HL-60 (cell line): ENCODE measurements at regions not wholly inside any gene's neighbourhood (a gene's known extent, or its start where the extent isn't known, plus 50 kb on each side); places are given as distances from the start of the nearest gene placed in this dataset.

ENCODE experiments used
- DNase-seq, 2 experiments: peaks; one replicate each; pipeline ENCODE4 v3.0.0-alpha.2; 2010 to 2020; ENCODE audit warnings: low read depth in 1 of 2, low spot score in 1 of 2
- H3K27ac ChIP-seq: fragments of 250-450 bp; sonication (Bioruptor Pico); replicated peaks from 2 replicates; pipeline ENCODE4 v1.5.1; 2020; ENCODE audit warnings: mild to moderate bottlenecking, moderate library complexity
- H3K27me3 ChIP-seq: fragments of 250-450 bp; sonication (Bioruptor Pico); 2 replicates; pipeline ENCODE4 v1.5.1; 2021; ENCODE audit warnings: mild to moderate bottlenecking, moderate library complexity; ENCODE audit not compliant: insufficient read depth, poor library complexity, severe bottlenecking
- H3K4me3 ChIP-seq: replicated peaks from 2 replicates; pipeline ENCODE4 v1.5.1; 2011; ENCODE audit warnings: mild to moderate bottlenecking, control low read depth, low read length; ENCODE audit not compliant: insufficient read depth
- CTCF ChIP-seq: IDR thresholded peaks from one replicate; pipeline ENCODE4 v1.5.1; 2011; ENCODE audit warnings: low read length, control low read depth, inconsistent platforms; ENCODE audit not compliant: insufficient read depth
- GABPA ChIP-seq: IDR thresholded peaks from 2 replicates; pipeline ENCODE4 v1.6.1; 2012; ENCODE audit warnings: low read depth
- POLR2AphosphoS5 ChIP-seq: IDR thresholded peaks from 2 replicates; pipeline ENCODE4 v1.6.1; 2012; ENCODE audit warnings: low read depth
- REST ChIP-seq: IDR thresholded peaks from 2 replicates; pipeline ENCODE4 v1.6.1; 2012; ENCODE audit warnings: low read depth; ENCODE audit not compliant: insufficient replicate concordance
- SPI1 ChIP-seq: IDR thresholded peaks from 2 replicates; pipeline ENCODE4 v1.6.1; 2012; ENCODE audit warnings: low read depth, mild to moderate bottlenecking, borderline replicate concordance

GRCh38 chr14:78071016-78071549 is 99.1 kb upstream of the NRXN3 start:
- Histone ChIP-seq H3K27ac (no peak overlapping the region), H3K4me3 (no peak overlapping the region), H3K27me3 (no peaks in the 10 kb centered on the region)
- TF ChIP-seq REST (no peak), CTCF (no peak), SPI1 (no peak), GABPA (no peak), POLR2AphosphoS5 (no peak)
- no peak for DNase-seq

GRCh38 chr14:78073028-78073427 is 97.1 kb upstream of the NRXN3 start:
- Histone ChIP-seq H3K4me3 (no peak overlapping the region), H3K27me3 (no peaks in the 10 kb centered on the region), H3K27ac (no peak overlapping the region)
- no peak for TF ChIP-seq SPI1
- no peak for TF ChIP-seq GABPA
- TF ChIP-seq POLR2AphosphoS5: no peak
- no peak for TF ChIP-seq CTCF
- TF ChIP-seq REST: no peak
- DNase-seq: no peak

- no peaks in the 10 kb centered on the region for H3K27me3 ChIP-seq
- DNase-seq: no peak
- H3K4me3 ChIP-seq: no peak overlapping the region
- no peak overlapping the region for H3K27ac ChIP-seq
- no peak for TF ChIP-seq GABPA
- no peak for TF ChIP-seq CTCF
- no peak for TF ChIP-seq SPI1
- no peak for TF ChIP-seq REST
- TF ChIP-seq POLR2AphosphoS5: no peak
Observed at GRCh38 chr14:78074561-78074960, 95.6 kb upstream of the NRXN3 start.
